H9 (cell line): ENCODE measurements at regions not wholly inside any gene's neighbourhood (a gene's known extent, or its start where the extent isn't known, plus 50 kb on each side); places are given as distances from the start of the nearest gene placed in this dataset.

ENCODE experiments used
- DNase-seq: peaks from one replicate; pipeline ENCODE4 v3.0.0-alpha.2; 2017
- H2AFZ ChIP-seq: one replicate; pipeline ENCODE4 v1.6.1; 2013; ENCODE audit warnings: mild to moderate bottlenecking, low read length, control low read depth, moderate library complexity
- H2AK5ac ChIP-seq: 2 replicates; pipeline ENCODE4 v1.6.1; 2013; ENCODE audit warnings: low read length, control low read depth, mixed read lengths; ENCODE audit not compliant: insufficient read length
- H2BK120ac ChIP-seq: one replicate; pipeline ENCODE4 v1.6.1; 2013; ENCODE audit warnings: low read depth, mild to moderate bottlenecking, low read length, control low read depth, inconsistent platforms; ENCODE audit not compliant: poor library complexity, severe bottlenecking
- H2BK12ac ChIP-seq: 2 replicates; pipeline ENCODE4 v1.6.1; 2013; ENCODE audit warnings: low read length, control low read depth, mixed read lengths, low read depth; ENCODE audit not compliant: insufficient read length
- H2BK15ac ChIP-seq: 2 replicates; pipeline ENCODE4 v1.6.1; 2013; ENCODE audit warnings: low read depth, low read length, control low read depth
- H2BK20ac ChIP-seq: one replicate; pipeline ENCODE4 v1.6.1; 2013; ENCODE audit warnings: low read depth, mild to moderate bottlenecking, low read length, control low read depth, inconsistent platforms; ENCODE audit not compliant: poor library complexity, severe bottlenecking
- H2BK5ac ChIP-seq: 2 replicates; pipeline ENCODE4 v1.6.1; 2013; ENCODE audit warnings: low read length, control low read depth, mixed read lengths; ENCODE audit not compliant: insufficient read length
- H3K14ac ChIP-seq: 2 replicates; pipeline ENCODE4 v1.6.1; 2013; ENCODE audit warnings: low read length, control low read depth; ENCODE audit not compliant: insufficient read depth
- H3K18ac ChIP-seq: 2 replicates; pipeline ENCODE4 v1.6.1; 2013; ENCODE audit warnings: low read depth, mild to moderate bottlenecking, mixed read lengths, low read length, control low read depth; ENCODE audit not compliant: insufficient read length
- H3K23ac ChIP-seq: 2 replicates; pipeline ENCODE4 v1.6.1; 2013; ENCODE audit warnings: low read length, control low read depth, mixed read lengths, low read depth; ENCODE audit not compliant: insufficient read length
- H3K23me2 ChIP-seq: 2 replicates; pipeline ENCODE4 v1.6.1; 2013; ENCODE audit warnings: low read depth, mild to moderate bottlenecking, mixed read lengths, low read length, control low read depth; ENCODE audit not compliant: insufficient read length, poor library complexity, severe bottlenecking
- H3K27ac ChIP-seq: 2 replicates; pipeline ENCODE4 v1.5.1; 2013; ENCODE audit warnings: low read length, control low read depth, mixed read lengths, low read depth; ENCODE audit not compliant: insufficient read length
- H3K27me3 ChIP-seq: 2 replicates; pipeline ENCODE4 v1.6.1; 2013; ENCODE audit warnings: low read length, control low read depth, inconsistent platforms; ENCODE audit not compliant: insufficient read depth
- H3K4ac ChIP-seq: 2 replicates; pipeline ENCODE4 v1.6.1; 2013; ENCODE audit warnings: low read depth, mild to moderate bottlenecking, control low read depth, inconsistent platforms, low read length, moderate library complexity
- H3K4me1 ChIP-seq: 2 replicates; pipeline ENCODE4 v1.6.1; 2013; ENCODE audit warnings: low read length, control low read depth, inconsistent platforms; ENCODE audit not compliant: insufficient read depth
- H3K4me2 ChIP-seq: 2 replicates; pipeline ENCODE4 v1.6.1; 2013; ENCODE audit warnings: low read length, control low read depth, mixed read lengths; ENCODE audit not compliant: insufficient read length, insufficient read depth
- H3K56ac ChIP-seq: 2 replicates; pipeline ENCODE4 v1.6.1; 2013; ENCODE audit warnings: low read depth, mild to moderate bottlenecking, mixed read lengths, low read length, control low read depth; ENCODE audit not compliant: insufficient read length
- H3K79me1 ChIP-seq: 2 replicates; pipeline ENCODE4 v1.6.1; 2013; ENCODE audit warnings: low read depth, mild to moderate bottlenecking, moderate library complexity, low read length, control low read depth, inconsistent platforms; ENCODE audit not compliant: insufficient read depth, poor library complexity, severe bottlenecking
- H3K79me2 ChIP-seq: 2 replicates; pipeline ENCODE4 v1.6.1; 2013; ENCODE audit warnings: low read length, control low read depth, inconsistent platforms; ENCODE audit not compliant: insufficient read depth
- H3K9ac ChIP-seq: 2 replicates; pipeline ENCODE4 v1.6.1; 2013; ENCODE audit warnings: low read length, control low read depth, mixed read lengths; ENCODE audit not compliant: insufficient read length; ENCODE audit errors: extremely low read depth
- H3K9me3 ChIP-seq: one replicate; pipeline ENCODE4 v1.6.1; 2013; ENCODE audit warnings: low read depth, low read length, inconsistent platforms; ENCODE audit not compliant: control insufficient read depth
- H3T11ph ChIP-seq: one replicate; pipeline ENCODE4 v1.6.1; 2013; ENCODE audit warnings: mild to moderate bottlenecking, low read length, control low read depth, inconsistent platforms
- H4K20me1 ChIP-seq: one replicate; pipeline ENCODE4 v1.6.1; 2013; ENCODE audit not compliant: control insufficient read depth, insufficient read length, insufficient read depth
- H4K5ac ChIP-seq: 2 replicates; pipeline ENCODE4 v1.6.1; 2013; ENCODE audit warnings: low read depth, mild to moderate bottlenecking, mixed read lengths, low read length, control low read depth; ENCODE audit not compliant: insufficient read length
- H4K8ac ChIP-seq: replicated peaks from 2 replicates; pipeline ENCODE4 v1.6.1; 2013; ENCODE audit warnings: low read length, control low read depth, mixed read lengths, low read depth; ENCODE audit not compliant: insufficient read length
- H4K91ac ChIP-seq: 2 replicates; pipeline ENCODE4 v1.6.1; 2013; ENCODE audit warnings: low read depth, mild to moderate bottlenecking, moderate library complexity, mixed read lengths, low read length, control low read depth; ENCODE audit not compliant: insufficient read length
- H3K27ac Mint-ChIP-seq, 3 experiments: 2 replicates in 2 of 3; 3 replicates in 1 of 3; pipeline ENCODE4 v1.8.0; 2020 to 2021; ENCODE audit warnings: mixed read lengths in 3 of 3, mild to moderate bottlenecking in 1 of 3, moderate library complexity in 1 of 3
- H3K27me3 Mint-ChIP-seq: 2 replicates; pipeline ENCODE4 v1.8.0; 2021; ENCODE audit warnings: low read depth, mild to moderate bottlenecking, moderate library complexity, mixed read lengths
- H3K36me3 Mint-ChIP-seq, 3 experiments: 2 replicates in 2 of 3; 3 replicates in 1 of 3; pipeline ENCODE4 v1.8.0; 2020 to 2021; ENCODE audit warnings: low read depth in 3 of 3, mixed read lengths in 3 of 3; ENCODE audit not compliant: insufficient read depth in 1 of 3
- H3K4me1 Mint-ChIP-seq, 2 experiments: 2 replicates each; pipeline ENCODE4 v1.8.0; 2020; ENCODE audit warnings: mixed read lengths in 2 of 2
- H3K4me3 Mint-ChIP-seq, 2 experiments: 2 replicates in 1 of 2; 3 replicates in 1 of 2; pipeline ENCODE4 v1.8.0; 2020 to 2021; ENCODE audit warnings: mild to moderate bottlenecking in 2 of 2, mixed read lengths in 2 of 2, moderate library complexity in 1 of 2
- H3K9me3 Mint-ChIP-seq, 2 experiments: 2 replicates in 1 of 2; 3 replicates in 1 of 2; pipeline ENCODE4 v1.8.0; 2020; ENCODE audit warnings: mild to moderate bottlenecking in 2 of 2, mixed read lengths in 2 of 2, moderate library complexity in 1 of 2
- CTCF ChIP-seq: fragments of 200-600 bp; sonication (generic); conservative IDR thresholded peaks from 3 replicates; pipeline ENCODE4 v1.8.0; 2021; ENCODE audit warnings: antibody characterized with exemption, mild to moderate bottlenecking
- WGBS: extraction: QIAGEN DNeasy Blood & Tissue Kit; methylation state at CpG from one replicate; pipeline ENCODE4 v1.1.7; 2013; ENCODE audit warnings: missing lambda C conversion rate, low lambda C conversion rate, mixed read lengths; ENCODE audit not compliant: insufficient read length; ENCODE audit errors: extremely low coverage; 5-methylcytosine and 5-hydroxymethylcytosine counted together

- H3K27ac Mint-ChIP-seq = peak overlapping the region in 1 of 3 experiments; percentile 56; a peak in 1 of 7 replicates
These were observed 208.8 kb upstream of the CRIM1 start for GRCh38 chr2:36146765-36147164.

More at GRCh38 chr2:36146765-36147164, 208.8 kb upstream of the CRIM1 start:
- no peak overlapping the region for H2AK5ac ChIP-seq
- H3K36me3 Mint-ChIP-seq = no peaks in the 10 kb centered on the region
- H4K20me1 ChIP-seq = no peaks in the 10 kb centered on the region
- H3K27ac ChIP-seq = no peak overlapping the region
- no peak overlapping the region for H3K4me2 ChIP-seq
- no peak overlapping the region for H3K4me3 Mint-ChIP-seq
- no peaks in the 10 kb centered on the region for H3K4me1 Mint-ChIP-seq
- no peak overlapping the region for H3K9ac ChIP-seq
- H4K5ac ChIP-seq = no peak overlapping the region
- no peak overlapping the region for H3K23ac ChIP-seq
- no peaks in the 10 kb centered on the region for H3K27me3 ChIP-seq
- no peak for TF ChIP-seq CTCF
- H3T11ph ChIP-seq = no peak overlapping the region
- no peaks in the 10 kb centered on the region for H3K9me3 ChIP-seq
- no peaks in the 10 kb centered on the region for H3K79me2 ChIP-seq
- H3K23me2 ChIP-seq = no peaks in the 10 kb centered on the region
- no peak overlapping the region for H2BK120ac ChIP-seq
- WGBS = no CpG with 5 or more reads among the region's 5 CpGs
- peaks cover 5% of the 10 kb centered on the region; the same call in 1 of the 2 replicates for H3K4me1 ChIP-seq
- H2BK15ac ChIP-seq = no peak overlapping the region
- H3K9me3 Mint-ChIP-seq = no peaks in the 10 kb centered on the region; a peak in 1 of 5 replicates
- H2BK12ac ChIP-seq = no peak overlapping the region
- no peak overlapping the region for H3K4ac ChIP-seq
- no peak for DNase-seq
- H3K79me1 ChIP-seq = no peaks in the 10 kb centered on the region
- no peak overlapping the region for H2BK20ac ChIP-seq
- no peak overlapping the region for H3K14ac ChIP-seq
- H3K56ac ChIP-seq = no peak overlapping the region
- no peaks in the 10 kb centered on the region for H3K27me3 Mint-ChIP-seq
- no peak overlapping the region for H2AFZ ChIP-seq
- H3K18ac ChIP-seq = no peak overlapping the region
- no peak overlapping the region for H4K91ac ChIP-seq
- no peak overlapping the region for H4K8ac ChIP-seq
- no peak overlapping the region for H2BK5ac ChIP-seq
